Stimulated activated CD8-positive, alpha-beta memory T cell treated with anti-CD3 and anti-CD28 coated beads, Interleukin-4, amount 100 ng/mL, for 1 hour (primary cell): ENCODE measurements at regions not wholly inside any gene's neighbourhood (a gene's known extent, or its start where the extent isn't known, plus 50 kb on each side); places are given as distances from the start of the nearest gene placed in this dataset.

Experiments
- DNase-seq, 2 donors: peaks; one replicate each; pipeline ENCODE4 v3.0.0-alpha.2; 2020; ENCODE audit warnings: low read depth in 2 of 2, low spot score in 1 of 2

- no peak for DNase-seq
Observed at GRCh38 chr6:148082696-148083095, 259.9 kb upstream of the SASH1 start.

DNA sequence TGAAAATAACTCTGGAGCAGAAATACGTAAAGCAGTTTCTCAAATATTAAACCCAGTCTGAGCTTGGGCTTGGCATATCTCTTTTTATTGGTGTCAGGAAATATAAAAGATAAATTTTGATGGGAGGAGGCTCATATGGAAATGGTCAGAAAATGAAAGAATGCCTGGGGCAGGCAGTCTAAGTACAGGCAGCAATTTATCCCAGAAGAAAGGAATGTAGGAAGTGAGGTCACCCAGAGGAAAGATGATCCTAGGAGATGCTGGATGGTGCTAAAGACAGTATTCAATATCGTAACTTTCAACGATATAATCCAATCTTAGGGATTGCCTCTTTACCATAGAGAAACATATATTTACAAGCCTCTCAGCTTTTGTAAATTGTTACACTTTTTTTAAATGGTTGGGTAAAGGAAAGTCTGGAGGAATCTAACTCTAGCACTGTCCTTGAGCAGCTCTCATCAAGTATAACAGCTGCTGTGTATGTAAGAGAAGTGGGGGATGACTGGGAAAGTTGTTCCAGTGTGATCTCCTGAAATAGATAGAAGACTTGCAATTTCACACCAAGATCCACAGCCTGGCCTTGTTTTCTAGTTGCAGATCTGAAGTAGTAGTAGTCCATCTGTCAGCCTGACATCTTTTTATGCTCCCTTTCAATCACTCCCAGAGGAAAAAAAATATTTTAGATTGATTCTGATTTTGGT is 256.9 kb upstream of the SASH1 start:
- no peak for DNase-seq

- DNase-seq = no peak
Observed at GRCh38 chr6:148086386-148086785, 256.3 kb upstream of the SASH1 start.

DNA sequence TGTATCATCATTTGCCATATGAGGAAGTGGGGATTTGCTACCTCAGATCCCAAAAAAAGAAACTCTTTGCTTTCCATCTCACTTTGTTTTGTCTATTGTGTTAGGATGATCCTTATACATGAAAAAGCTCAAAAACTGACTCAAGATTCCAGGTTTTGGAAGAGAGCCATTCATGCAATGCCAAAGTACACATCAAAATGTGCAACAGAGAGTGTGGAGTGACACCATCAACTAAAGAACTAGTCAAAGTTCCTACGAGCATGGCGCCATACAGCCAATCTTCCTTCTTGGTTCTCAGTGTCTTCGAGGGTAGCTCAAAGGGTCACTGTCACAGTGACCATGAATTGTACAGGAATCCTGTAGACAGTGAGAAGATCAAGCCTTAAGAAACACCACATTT is 255.8 kb upstream of the SASH1 start:
- DNase-seq = no peak

- DNase-seq = no peak
Observed at GRCh38 chr6:148087659-148088058, 255.0 kb upstream of the SASH1 start.

GRCh38 chr6:148090326-148090725 is 252.3 kb upstream of the SASH1 start:
- no peak for DNase-seq

DNA sequence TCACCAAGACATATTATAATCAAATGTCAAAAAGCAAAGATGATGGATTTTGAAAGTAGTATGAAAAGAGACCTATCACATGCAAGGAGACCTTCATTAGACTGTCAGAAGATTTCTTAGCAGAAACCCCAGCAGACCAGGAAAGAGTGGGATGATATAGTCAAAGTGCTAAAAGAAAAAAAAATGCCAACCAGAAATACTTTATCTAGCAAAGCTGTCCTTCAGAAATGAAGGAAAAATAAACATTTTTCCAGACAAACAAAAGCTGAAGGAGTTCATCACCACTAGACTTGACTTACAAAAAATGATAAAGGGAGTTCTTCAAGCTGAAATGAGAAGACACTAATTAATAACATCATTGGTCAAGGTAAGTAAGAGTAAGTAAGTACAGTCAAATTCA is 251.2 kb upstream of the SASH1 start:
- DNase-seq = no peak

DNA sequence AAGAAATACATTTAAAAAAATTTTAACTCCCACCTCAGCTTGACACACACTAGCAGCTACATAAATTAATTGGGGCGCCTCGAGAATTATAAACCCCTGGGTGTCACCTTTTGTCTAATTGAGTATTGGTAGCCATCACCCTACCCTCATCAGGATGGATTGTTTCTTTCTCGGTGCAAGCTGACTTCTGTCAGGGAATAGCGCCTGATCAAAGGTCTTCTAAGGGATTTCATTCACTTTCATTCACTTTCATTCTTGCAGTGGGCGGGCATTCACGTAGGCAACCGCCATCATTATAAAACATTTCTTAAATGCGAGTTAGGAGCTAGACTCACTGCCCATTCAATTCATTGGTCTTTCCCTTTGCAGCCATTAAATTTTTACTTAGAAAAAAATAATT is 239.2 kb upstream of the SASH1 start:
- DNase-seq = no peak

DNA sequence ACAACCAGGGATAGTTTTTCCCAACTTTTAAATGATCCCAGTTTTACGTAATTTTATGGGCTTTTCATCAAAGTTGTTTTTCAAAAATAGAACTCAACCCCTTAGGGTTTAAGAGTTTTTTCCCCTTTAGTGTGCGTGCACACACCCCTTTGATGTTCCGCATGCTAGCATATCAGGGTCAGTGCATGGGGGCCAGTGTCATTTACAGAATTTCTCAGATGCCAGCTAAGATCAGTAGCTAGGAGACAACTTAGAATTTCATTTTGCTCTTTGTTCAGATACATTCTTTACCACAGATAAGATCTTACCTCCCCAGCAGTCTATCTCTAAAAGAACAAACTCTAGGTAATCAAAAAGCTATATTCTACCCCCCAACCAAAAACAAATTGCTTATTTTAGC is 238.5 kb upstream of the SASH1 start:
- no peak for DNase-seq

- DNase-seq = no peak
Observed at GRCh38 chr6:148105695-148106094, 236.9 kb upstream of the SASH1 start.

DNA sequence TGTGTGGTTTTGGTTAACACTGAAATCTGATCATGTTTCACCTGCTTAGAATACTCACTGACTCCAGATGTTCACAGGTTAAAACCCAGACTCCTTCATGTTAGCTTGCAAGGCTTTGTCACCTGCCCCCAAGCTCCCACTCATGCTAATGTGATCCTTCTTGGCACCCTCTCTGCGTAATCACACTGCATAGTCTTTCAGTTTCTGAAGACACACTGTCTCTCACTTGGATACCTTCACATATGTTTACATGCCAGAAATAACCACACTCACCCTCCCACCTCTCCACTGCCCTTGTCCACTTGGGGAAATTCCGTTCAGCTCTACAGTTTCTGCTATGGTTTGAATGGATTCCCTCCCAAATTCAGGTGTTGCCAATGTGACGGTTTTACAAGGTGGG is 234.7 kb upstream of the SASH1 start:
- DNase-seq = no peak

GRCh38 chr6:148109732-148110131 is 232.9 kb upstream of the SASH1 start:
- DNase-seq = no peak

DNA sequence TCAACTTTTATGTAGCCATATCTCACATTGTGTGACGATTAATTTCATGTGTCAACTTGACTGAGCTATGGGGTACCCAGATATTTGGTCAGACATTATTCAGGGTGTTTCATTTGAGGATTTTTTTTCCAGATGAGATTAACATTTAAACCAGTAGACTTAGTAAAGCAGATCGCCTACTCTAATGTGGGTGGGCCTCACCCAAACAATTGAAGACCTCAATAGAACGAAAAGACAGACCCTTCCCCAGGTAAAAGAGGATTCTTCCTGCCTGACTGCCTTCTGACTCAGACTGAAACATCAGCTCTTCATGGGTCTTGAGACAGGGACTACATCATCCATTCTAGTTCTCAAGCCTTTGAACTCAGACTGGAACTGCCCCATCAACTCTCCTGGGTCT is 231.7 kb upstream of the SASH1 start:
- no peak for DNase-seq

DNA sequence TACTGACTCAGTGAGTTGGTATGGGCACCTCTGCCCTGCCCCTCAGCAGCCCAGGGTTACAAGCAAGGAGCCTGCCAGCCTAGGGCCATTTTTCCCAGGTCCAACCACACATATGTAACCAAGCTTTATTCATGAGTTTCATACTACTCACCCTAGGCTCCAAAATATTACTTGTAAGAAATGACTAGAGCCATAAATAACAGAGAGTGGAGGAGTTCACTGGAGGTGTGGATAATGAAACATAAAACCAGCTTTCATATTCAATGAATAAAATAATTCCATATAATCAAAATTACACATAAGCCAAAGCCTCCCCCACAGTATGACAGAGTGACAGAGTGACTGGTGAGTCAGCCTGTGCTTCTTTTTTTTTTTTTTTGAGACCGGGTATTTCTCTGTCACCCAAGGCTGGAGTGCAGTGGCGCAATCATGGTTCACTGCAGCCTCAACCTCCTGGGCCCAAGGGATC is 229.8 kb upstream of the SASH1 start:
- no peak for DNase-seq

DNA sequence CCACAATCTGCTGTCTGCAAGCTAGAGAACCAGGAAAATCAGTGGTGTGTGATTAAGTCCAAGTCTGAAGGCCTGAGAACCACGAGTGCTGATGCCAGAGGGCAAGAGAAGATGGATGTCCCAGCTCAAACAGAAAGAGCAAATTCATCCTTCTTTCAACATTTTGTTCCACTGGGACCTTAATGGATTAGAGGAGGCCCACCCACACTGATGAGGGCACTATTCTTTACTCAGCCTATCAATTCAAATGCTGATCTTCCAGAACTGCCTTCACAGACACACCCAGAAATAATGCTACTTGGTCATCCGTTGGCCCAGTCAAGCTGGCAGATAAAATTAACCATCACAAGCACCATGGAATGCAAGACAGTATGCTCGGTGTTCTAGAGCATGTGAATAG is 226.6 kb upstream of the SASH1 start:
- no peak for DNase-seq

DNA sequence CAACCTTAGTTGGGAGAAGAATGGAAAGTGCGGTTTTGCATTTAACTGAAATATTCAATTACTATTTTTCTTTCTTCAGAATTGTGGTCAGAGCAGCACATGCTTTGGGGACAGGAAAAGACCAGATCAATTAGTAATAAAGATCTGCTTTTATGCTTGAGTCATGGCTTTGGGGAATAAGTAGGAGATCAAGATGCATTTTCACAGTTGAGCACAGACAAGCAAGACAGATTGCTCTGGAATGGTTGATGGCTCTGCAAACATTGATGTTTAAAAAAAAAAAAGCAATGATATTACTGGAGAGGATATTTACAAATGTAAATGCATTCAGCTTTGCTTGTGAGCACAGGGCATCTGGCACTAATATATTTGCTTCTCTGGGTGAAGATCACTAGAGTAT is 224.4 kb upstream of the SASH1 start:
- no peak for DNase-seq

- no peak for DNase-seq
Observed at GRCh38 chr6:148128014-148128730, 214.5 kb upstream of the SASH1 start.

GRCh38 chr6:148134592-148134991 is 208.0 kb upstream of the SASH1 start:
- DNase-seq = no peak

GRCh38 chr6:148136586-148136985 is 206.1 kb upstream of the SASH1 start:
- DNase-seq = no peak

GRCh38 chr6:148137652-148138051 is 205.0 kb upstream of the SASH1 start:
- DNase-seq = no peak

DNA sequence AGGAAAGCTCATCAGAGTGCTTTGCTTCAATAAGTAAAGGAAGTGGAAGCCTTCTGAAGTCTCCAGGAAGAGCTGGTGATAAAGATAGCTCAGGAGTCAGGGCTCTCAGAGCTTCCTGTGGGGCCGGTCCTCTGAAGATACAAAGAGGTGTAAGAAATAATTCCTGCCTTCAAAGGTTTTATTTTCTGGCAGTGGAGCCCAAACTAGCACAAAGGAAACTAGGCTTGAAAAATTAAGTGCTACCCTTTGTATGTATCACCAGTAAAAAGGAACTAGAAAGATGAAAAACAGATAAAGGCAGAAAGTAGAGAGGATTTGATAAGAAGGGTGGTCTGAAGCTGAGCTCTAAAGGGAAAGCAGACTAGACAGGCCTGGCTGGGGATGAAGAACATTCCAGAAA is 204.1 kb upstream of the SASH1 start:
- no peak for DNase-seq

DNA sequence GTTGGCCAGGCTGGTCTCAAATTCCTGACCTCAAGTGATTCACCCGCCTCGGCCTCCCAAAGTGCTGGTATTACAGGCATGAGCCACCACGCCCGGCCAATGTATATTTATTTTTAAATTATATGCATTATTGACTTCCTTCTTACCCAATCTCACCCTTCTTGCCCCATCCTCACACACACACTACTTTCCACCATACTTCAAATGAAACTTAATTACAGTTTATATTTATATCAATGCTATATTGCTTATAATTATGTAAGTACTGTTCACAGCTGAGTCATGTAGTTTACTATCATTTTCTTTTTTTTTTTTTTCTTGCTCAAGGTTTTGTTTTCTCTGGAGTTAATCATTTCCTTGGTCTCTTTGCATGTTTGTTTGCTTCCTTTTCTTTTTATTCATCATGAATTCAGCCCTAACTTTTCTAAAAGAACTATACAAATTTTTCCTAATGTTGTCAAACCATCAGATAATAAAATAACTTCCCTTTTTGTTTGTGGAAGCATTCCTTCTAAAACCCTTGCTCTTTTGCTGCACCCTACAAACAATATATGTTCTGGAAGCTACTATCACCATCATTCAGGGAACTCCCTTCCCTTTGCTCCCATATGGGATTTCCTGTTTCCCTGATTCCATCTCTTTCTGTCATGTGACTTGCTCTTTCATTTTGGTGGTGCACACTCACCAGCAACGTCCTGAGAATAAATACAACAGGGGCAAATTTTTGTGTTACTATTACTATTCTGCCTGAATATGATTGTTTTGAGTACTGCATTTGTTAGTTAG is 201.7 kb upstream of the SASH1 start:
- no peak for DNase-seq
